ENCODE measurements at regions not wholly inside any gene's neighbourhood (a gene's known extent, or its start where the extent isn't known, plus 50 kb on each side); places are given as distances from the start of the nearest gene placed in this dataset.

DNA sequence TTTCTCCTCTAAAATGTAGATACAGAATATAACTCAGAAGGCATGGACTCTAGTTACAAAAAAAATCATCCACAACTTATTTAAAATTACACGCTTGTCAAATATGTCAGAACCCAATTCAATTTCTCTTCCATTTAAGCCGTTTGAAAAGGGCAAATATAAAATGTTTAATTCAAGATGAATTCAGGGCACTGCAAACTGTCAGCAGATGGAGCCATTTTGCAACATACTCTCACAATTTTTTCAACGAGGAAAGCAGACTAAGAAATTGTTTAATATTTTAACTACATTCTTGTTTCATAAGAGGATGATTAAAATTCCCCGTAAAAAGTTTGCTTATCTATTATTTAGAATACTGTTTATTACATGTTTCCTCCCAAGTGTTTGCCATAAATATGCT, 321.3 kb upstream of the CPXCR1 start:
- DNase-seq, result peak; percentile 0

DNA sequence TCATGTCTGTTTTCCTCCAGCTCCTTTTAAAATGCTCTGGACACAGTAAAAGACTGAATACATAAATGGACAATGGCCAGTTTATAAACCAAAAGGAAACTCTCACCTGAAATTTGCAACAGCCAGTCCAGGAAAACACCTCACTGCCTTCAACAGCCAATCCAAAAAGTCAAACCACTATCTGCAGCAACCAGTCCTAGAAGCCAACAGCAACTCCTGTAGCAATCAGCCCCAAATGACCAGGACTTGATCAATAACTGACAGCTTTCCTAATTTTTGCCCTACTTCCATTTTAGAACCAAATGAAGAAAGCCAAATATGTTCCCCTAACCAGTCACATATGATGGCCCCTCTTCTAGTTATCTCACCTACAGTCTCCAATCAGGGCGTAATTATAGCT, 309.5 kb upstream of the CPXCR1 start:
- DNase-seq, result no peak

- no peak for DNase-seq
Measured at GRCh38 chrX:88438209-88438608, 308.8 kb upstream of the CPXCR1 start.

GRCh38 chrX:88439935-88440334, 307.1 kb upstream of the CPXCR1 start:
- DNase-seq, result no peak

Data from hematopoietic multipotent progenitor cell treated with erythropoietin and hydrocortisone succinate and interleukin-3 and kit ligand, for 4 days (in vitro differentiated cells).